GM12872 (cell line): ENCODE measurements at regions not wholly inside any gene's neighbourhood (a gene's known extent, or its start where the extent isn't known, plus 50 kb on each side); places are given as distances from the start of the nearest gene placed in this dataset.

Experiments
- TF ChIP-seq, protein P1 (sequence below): IDR thresholded peaks from 3 replicates; pipeline ENCODE4 v1.5.1; 2011; ENCODE audit warnings: low read depth, mild to moderate bottlenecking, low read length, moderate library complexity; ENCODE audit not compliant: insufficient read depth

DNA sequence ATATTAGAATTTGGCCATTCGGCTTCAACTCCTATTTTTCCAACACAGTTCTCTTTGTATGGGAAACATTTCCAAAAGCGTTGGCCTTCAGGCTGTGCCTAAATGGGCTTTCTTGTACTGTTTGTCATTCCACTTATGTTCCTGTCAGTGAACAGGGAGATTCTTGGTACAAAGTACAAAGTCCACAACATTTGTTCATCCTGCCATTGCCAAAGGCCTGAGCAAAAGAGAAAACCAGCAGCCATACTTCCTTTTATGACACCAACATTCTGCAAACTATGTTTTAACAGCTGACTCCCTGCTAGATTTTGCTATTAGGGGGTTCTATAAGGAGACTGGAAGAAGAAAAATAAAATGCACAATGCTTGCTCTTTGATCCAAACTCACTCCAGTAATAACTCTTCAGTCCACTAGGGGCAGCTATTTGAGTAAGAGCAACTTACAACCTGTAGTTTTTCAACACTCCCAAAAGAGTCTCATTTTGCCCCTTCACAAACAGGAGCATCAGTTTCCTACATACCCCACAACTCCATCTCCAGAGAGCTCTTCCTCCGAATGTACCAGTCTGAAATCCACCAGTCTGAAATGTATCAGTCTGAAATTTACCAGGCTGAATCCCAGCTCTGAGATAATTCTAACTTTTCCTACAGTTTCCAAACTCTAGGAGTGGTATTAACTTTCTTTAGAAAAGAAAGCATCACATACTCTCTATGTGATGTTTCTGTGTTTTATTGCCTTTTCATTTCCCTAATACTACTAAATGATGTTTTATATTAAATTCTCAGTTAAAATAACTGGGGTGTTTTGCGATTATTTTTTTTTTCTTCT is 693.8 kb downstream of the DNAH5 start:
- TF ChIP-seq, protein P1, sequence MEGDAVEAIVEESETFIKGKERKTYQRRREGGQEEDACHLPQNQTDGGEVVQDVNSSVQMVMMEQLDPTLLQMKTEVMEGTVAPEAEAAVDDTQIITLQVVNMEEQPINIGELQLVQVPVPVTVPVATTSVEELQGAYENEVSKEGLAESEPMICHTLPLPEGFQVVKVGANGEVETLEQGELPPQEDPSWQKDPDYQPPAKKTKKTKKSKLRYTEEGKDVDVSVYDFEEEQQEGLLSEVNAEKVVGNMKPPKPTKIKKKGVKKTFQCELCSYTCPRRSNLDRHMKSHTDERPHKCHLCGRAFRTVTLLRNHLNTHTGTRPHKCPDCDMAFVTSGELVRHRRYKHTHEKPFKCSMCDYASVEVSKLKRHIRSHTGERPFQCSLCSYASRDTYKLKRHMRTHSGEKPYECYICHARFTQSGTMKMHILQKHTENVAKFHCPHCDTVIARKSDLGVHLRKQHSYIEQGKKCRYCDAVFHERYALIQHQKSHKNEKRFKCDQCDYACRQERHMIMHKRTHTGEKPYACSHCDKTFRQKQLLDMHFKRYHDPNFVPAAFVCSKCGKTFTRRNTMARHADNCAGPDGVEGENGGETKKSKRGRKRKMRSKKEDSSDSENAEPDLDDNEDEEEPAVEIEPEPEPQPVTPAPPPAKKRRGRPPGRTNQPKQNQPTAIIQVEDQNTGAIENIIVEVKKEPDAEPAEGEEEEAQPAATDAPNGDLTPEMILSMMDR = peak; percentile 72

DNA sequence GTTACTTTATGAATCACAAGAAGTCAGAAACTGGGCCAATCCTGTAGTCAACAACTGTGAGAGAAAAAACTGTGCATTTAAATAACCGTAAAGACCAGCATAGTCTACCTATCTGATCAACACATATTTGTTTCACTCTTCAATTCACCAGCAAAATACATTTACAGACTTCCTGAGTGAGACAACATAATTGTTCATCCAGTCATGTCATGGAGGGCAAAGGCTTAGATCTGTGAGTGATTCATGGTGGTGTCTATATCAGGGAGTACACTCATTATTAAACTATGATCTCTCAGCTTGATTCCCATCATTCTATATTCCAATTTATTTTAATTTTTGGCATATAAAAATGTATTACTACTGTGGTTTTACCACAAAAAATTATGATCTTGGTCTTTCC is 694.6 kb downstream of the DNAH5 start:
- TF ChIP-seq, protein P1 = no peak

DNA sequence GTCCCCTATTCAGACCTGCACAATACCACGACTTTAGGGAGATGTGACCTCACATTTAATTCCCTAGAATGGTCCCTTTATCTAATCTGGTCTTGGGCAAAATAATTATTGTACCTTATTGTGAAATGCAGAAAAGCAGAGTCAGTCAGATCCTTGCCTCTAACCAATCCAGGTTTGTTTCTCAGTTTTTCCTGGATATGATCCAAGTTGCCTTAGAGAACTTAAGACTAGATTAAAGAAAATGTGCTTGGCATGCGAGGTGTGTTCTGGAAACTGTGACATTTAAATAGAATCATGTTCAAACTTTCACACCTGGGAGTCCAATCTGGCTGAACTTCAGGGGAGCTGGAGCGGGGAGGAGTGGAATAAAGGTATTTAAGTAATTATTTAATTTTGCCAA is 696.2 kb downstream of the DNAH5 start:
- TF ChIP-seq, protein P1 = no peak

DNA sequence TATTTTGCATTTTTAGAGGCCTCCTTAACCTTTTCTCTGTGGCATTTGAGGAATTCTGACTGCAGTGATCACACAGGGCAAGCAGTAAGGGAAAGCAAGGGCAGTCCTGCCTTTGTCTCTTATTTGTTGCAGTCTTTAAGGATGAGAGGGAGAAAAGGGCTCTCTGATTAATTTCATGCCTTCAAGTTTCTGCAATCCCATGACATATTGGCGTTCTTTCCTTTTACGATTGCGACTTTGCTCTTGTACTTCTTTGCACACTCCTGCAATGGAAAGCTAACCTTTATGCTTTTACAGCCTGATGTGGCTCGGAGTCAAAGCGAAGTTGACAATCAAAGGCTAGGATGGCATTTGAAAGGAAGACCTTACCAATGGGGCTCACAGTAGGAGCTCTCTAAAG is 698.4 kb downstream of the DNAH5 start:
- TF ChIP-seq, protein P1 = no peak

DNA sequence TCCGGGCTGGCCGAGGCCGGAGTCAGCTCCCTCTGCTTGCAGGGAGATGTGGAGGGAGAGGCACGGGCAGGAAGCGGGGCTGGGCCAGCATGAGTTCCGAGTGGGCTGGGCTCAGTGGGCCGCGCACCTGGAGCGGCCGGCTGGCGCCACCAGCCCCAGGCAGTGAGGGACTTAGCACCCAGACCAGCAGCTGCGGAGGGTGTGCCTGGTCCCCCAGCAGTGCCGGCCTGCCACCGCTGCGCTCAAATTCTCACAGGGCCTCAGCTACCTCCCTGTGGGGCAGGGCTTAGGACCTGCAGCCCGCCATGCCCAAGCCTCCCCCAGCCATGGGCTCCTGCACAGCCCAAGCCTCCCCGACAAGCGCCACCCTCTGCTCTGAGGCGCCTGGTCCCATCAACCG is 700.3 kb downstream of the DNAH5 start:
- TF ChIP-seq, protein P1 = no peak

DNA sequence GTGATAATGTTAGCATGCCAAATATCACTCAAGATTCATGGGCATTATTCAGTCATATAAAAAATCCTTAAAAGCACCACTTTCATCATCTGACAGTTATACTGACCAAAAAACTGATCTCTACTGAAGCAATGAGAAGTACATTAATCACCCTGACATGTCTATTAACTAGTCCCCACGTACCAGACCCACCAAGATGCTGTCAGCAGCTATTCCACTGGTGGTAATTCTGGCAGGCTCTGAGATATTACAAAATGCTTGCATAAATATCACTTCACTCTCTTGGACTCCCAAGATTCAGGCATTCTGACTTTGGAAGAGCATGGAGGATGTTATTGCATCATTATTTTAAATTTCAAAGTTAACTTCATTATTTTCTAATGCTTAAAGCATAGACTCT is 717.0 kb downstream of the DNAH5 start:
- TF ChIP-seq, protein P1 = no peak

DNA sequence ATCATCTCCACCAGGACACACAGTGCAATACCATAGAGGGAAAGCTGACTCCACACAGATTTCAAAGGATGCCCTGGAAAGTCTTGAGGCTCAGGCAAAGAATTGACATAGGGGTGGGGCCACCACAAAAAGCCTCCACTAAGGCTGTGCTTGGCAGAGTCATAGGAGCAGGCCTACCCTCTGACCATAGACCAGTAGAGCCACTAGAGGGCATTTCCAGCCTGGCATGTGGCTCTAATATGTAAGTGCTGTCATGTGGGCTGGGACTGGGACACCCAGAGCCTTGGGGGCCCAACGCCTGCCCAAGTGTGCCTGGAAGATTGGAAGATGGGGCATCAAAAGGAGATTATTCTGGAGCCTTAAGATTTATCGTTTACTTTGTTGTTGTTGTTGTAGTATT is 726.0 kb downstream of the DNAH5 start:
- TF ChIP-seq, protein P1 = 0 out of 3 replicates have a peak, but pooled peaks have one; percentile 29

DNA sequence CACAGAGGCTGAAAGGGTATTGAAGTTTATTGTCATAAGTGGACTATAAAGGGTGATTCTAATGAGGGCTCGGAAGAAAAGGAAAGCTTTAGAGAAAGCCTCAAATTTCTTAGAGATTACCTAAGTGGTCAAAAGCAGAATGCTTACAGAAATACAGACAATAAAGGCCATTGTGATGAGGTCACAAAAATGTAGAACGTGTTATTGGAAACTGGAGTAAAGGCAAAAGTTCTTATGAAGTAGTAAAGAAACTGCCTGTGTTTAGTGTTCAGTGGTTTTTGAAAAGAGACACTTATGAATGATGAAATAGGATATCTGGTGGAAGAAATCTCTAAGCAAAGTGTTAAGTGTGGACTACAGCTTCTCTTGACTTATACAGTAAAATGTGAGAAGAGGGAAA is 726.9 kb downstream of the DNAH5 start:
- TF ChIP-seq, protein P1 = no peak
